Osteoblast (primary cell): ENCODE measurements at regions not wholly inside any gene's neighbourhood (a gene's known extent, or its start where the extent isn't known, plus 50 kb on each side); places are given as distances from the start of the nearest gene placed in this dataset.

Source experiments
- DNase-seq: peaks from one replicate; pipeline ENCODE4 v3.0.0; 2011; ENCODE audit warnings: low spot score, mixed read lengths; ENCODE audit not compliant: insufficient read length; ENCODE audit errors: missing footprints
- H2AFZ ChIP-seq: 2 replicates; pipeline ENCODE4 v1.6.0; 2011; ENCODE audit warnings: mild to moderate bottlenecking, low read length
- H3K27ac ChIP-seq: 2 replicates; pipeline ENCODE4 v1.5.1; 2011; ENCODE audit warnings: mild to moderate bottlenecking, low read depth, low read length, moderate library complexity
- H3K27me3 ChIP-seq: 2 replicates; pipeline ENCODE4 v1.6.0; 2012; ENCODE audit warnings: mild to moderate bottlenecking, control low read depth, inconsistent platforms, low read length, moderate library complexity; ENCODE audit not compliant: insufficient read depth
- H3K36me3 ChIP-seq: 2 replicates; pipeline ENCODE4 v1.5.1; 2011; ENCODE audit warnings: mild to moderate bottlenecking, low read length, control low read depth, moderate library complexity; ENCODE audit not compliant: insufficient read depth
- H3K4me1 ChIP-seq: 2 replicates; pipeline ENCODE4 v1.5.1; 2011; ENCODE audit warnings: mild to moderate bottlenecking, low read length, control low read depth, moderate library complexity; ENCODE audit not compliant: insufficient read depth
- H3K4me2 ChIP-seq: 2 replicates; pipeline ENCODE4 v1.6.0; 2011; ENCODE audit warnings: mild to moderate bottlenecking, low read length; ENCODE audit not compliant: insufficient read depth
- H3K4me3 ChIP-seq: fragments of 200-600 bp; sonication (generic); 3 replicates; pipeline ENCODE4 v1.5.1; 2012; ENCODE audit warnings: mild to moderate bottlenecking, low read length, inconsistent platforms; ENCODE audit not compliant: insufficient read depth
- H3K79me2 ChIP-seq: 2 replicates; pipeline ENCODE4 v1.6.0; 2012; ENCODE audit warnings: mild to moderate bottlenecking, low read length, control low read depth, inconsistent platforms; ENCODE audit not compliant: insufficient read depth
- H3K9me3 ChIP-seq: 2 replicates; pipeline ENCODE4 v1.5.1; 2011; ENCODE audit warnings: low read depth, low read length, control low read depth
- H4K20me1 ChIP-seq: 2 replicates; pipeline ENCODE4 v1.6.0; 2012; ENCODE audit warnings: mild to moderate bottlenecking, low read length, control low read depth; ENCODE audit not compliant: insufficient read depth
- CTCF ChIP-seq: IDR thresholded peaks from 2 replicates; pipeline ENCODE4 v1.5.1; 2011; ENCODE audit warnings: mild to moderate bottlenecking, low read depth, low read length, moderate library complexity; ENCODE audit errors: extremely low read depth

GRCh38 chr7:24406789-24407299, 122.9 kb downstream of the NPY start:
- Histone ChIP-seq H3K9me3 (no peaks in the 10 kb centered on the region), H3K27me3 (no peaks in the 10 kb centered on the region), H3K36me3 (no peaks in the 10 kb centered on the region), H3K4me3 (no peak overlapping the region), H2AFZ (no peak overlapping the region), H3K4me1 (no peaks in the 10 kb centered on the region), H3K79me2 (no peaks in the 10 kb centered on the region), H4K20me1 (no peaks in the 10 kb centered on the region), H3K4me2 (no peak overlapping the region), H3K27ac (no peak overlapping the region)
- no peak for TF ChIP-seq CTCF
- no peak for DNase-seq

- H3K79me2 ChIP-seq: no peaks in the 10 kb centered on the region
- no peaks in the 10 kb centered on the region for H3K9me3 ChIP-seq
- TF ChIP-seq CTCF: no peak
- H3K4me2 ChIP-seq: no peak overlapping the region
- H3K27ac ChIP-seq: no peak overlapping the region
- H4K20me1 ChIP-seq: no peaks in the 10 kb centered on the region
- no peak overlapping the region for H2AFZ ChIP-seq
- H3K27me3 ChIP-seq: no peaks in the 10 kb centered on the region
- no peak for DNase-seq
- no peaks in the 10 kb centered on the region for H3K36me3 ChIP-seq
- no peaks in the 10 kb centered on the region for H3K4me1 ChIP-seq
- no peak overlapping the region for H3K4me3 ChIP-seq
Measured at GRCh38 chr7:24407965-24408364, 124.0 kb downstream of the NPY start.

GRCh38 chr7:24408798-24409430, 124.9 kb downstream of the NPY start:
- Histone ChIP-seq H3K79me2 (no peaks in the 10 kb centered on the region), H4K20me1 (no peaks in the 10 kb centered on the region), H3K36me3 (no peaks in the 10 kb centered on the region), H3K9me3 (no peaks in the 10 kb centered on the region), H3K4me1 (no peaks in the 10 kb centered on the region), H3K27ac (no peak overlapping the region), H3K4me2 (no peak overlapping the region), H3K27me3 (no peaks in the 10 kb centered on the region), H3K4me3 (no peak overlapping the region), H2AFZ (no peak overlapping the region)
- TF ChIP-seq CTCF: no peak
- DNase-seq: no peak

- Histone ChIP-seq H3K27ac (no peak overlapping the region), H3K9me3 (no peaks in the 10 kb centered on the region)
- no peak for DNase-seq
Measured at GRCh38 chr7:24409431-24410024, 125.5 kb downstream of the NPY start.

More at GRCh38 chr7:24409431-24410024, 125.5 kb downstream of the NPY start:
- H3K27me3 ChIP-seq: no peaks in the 10 kb centered on the region
- H4K20me1 ChIP-seq: no peaks in the 10 kb centered on the region
- H3K4me1 ChIP-seq: no peaks in the 10 kb centered on the region
- no peak overlapping the region for H3K4me2 ChIP-seq
- no peak overlapping the region for H3K4me3 ChIP-seq
- H2AFZ ChIP-seq: no peak overlapping the region
- H3K79me2 ChIP-seq: no peaks in the 10 kb centered on the region
- no peak for TF ChIP-seq CTCF
- no peaks in the 10 kb centered on the region for H3K36me3 ChIP-seq
